Dedifferentiated amniotic fluid mesenchymal stem cell (primary cell): ENCODE measurements at regions not wholly inside any gene's neighbourhood (a gene's known extent, or its start where the extent isn't known, plus 50 kb on each side); places are given as distances from the start of the nearest gene placed in this dataset.
"Not testable (repeated sequence)": the region's sequence is repeated elsewhere in the genome, so short reads cannot be mapped to it uniquely, and the experiment has no call there.

ENCODE experiments used
- DNase-seq: peaks from one replicate; pipeline ENCODE4 v3.0.0-alpha.2; 2016; ENCODE audit errors: extremely low spot score

DNA sequence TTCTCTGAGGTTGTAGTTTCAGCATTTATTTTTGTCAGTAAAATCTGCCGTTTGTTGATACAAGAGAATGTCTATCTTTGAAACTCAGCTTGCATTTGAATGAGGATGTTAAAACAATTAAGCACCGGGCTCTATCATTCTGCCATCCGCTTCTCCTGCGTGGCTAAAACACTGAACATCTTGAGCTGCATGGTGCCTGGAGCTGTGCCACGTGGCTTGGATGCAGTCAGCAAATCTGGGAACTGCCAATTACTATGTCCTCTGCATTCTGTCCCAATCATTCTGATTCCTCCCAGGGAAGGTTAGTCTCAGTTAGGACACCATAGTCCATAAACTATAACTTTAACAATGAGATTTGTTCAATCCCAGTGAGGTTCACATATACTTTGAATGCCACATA lies 598.4 kb downstream of the FBXO15 start:
- DNase-seq = no peak

DNA sequence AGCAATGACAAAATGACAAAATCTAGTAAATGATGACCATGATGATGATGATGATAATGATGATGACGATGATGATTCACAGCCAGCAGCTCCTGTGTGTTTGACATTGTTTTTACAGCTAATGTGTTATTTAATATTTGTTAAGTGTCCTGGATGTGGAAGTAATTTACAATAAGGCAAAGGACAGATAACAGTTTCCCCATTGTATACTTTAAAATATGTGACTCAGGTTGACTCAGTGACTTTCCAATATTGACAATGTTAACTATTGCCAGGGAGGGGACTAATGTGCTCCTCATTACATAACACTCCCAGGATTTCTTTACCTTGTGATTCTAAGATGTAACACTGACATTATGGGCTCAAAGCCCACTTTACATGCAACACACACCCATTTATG lies 602.2 kb downstream of the FBXO15 start:
- DNase-seq = no peak

DNA sequence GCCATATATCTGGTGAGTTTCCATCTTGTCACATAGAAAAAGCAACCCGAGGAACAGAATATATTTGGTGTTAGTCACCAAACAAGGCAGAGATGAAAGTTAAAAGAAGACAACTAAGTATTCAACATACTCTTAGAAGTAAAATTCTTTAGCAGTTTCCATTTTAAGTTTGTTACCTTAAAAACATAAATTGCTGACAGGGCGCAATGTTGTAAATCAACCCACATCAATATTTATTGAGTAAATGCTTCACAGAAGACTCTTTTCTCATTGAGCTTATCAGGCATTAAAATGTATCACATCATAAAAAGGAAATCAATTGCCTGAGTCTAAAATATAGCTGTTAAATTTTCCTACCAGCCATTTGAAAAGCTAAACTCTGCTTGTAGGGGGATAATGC lies 603.0 kb downstream of the FBXO15 start:
- no peak for DNase-seq

DNA sequence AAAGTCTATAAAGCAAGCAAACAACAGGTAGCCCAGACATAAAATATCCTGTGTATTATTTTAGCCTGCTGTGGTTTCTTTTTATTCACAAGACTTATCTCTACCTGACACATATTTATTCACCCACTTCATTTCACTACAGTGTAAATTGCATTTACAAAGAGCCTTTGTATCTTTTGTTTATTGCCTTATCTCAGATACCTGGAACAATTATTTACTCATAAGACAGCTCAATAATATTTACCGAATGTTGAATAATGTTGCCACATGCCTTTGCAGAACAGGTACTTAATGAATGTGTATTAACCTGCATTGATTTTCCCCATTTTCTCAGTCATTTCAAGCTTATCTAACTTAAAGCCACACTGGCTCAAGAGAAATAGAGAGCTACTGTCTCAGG lies 603.6 kb downstream of the FBXO15 start:
- DNase-seq = no peak

DNA sequence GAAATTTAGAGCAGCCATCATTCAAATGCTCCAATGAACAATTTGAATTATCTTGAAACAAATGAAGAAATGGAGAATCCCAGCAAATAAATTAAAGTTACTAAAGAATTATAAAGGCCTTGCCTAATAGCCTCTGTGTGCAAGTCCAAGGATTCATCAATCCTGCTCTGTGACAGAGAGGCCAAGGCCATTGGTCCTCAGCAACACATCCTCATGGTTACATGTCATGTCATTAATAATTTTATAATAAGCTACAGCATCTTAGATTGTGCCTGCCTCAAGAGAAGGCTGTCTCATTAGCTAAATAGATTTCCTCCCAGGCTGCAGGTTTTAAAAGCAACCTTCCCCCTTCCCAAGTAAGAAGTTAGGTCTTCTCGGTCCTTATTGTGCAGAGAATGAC lies 611.6 kb downstream of the FBXO15 start:
- no peak for DNase-seq

DNA sequence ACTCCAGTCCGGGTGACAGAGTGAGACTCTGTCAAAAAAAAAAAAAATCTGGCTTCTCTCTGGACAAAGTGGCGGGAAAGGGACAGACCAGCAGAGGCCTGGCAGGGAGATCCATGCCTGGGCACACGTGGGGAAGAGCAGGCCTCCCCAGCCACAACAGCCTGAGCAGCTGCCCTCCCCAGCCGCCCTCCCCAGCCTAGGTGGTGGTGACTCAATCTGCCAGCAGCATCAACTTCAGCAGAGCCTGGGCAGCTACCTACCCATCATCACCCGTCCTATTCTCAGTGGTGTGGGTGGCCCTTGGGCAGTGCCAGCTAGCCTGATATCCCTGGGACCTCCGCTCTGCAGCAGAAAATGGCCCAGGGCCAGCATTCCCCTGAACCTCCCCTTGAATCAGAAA lies 612.4 kb downstream of the FBXO15 start:
- no peak for DNase-seq

DNA sequence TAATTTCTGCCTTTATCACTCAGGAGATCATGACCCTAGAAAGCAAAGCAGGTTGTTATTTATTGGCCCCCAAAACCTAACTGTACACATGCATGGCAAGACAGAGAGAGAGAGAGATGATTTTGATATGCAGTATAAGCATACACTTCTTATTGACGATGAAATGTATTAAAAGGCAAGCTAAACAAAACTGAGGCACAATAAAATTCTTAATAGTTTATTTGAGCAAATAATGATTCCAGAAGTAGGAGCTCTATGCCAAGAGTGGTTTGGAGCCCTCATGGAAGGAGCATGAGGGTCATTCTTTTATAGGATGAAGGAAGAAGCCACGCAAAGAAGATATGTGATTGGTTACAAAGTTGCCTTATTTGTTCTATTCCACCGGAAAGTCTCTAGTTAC lies 616.0 kb downstream of the FBXO15 start:
- DNase-seq = no peak

DNA sequence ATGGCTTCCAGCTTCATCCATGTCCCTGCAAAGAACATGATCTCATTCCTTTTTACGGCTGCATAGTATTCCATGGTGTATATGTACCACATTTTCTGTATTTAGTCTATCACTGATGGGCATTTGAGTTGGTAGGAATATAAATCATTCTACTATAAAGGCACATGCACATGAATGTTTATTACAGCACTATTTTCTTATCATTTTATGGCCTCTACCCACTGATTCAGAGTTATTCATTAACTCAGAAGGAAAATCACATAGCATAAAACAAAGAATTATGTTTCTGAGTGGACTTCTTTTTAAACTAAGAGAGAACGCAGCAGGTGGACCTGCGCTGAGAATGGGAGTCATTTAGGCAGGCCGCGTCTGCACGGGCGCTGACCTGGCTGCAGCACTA lies 619.6 kb downstream of the FBXO15 start:
- DNase-seq = no peak

DNA sequence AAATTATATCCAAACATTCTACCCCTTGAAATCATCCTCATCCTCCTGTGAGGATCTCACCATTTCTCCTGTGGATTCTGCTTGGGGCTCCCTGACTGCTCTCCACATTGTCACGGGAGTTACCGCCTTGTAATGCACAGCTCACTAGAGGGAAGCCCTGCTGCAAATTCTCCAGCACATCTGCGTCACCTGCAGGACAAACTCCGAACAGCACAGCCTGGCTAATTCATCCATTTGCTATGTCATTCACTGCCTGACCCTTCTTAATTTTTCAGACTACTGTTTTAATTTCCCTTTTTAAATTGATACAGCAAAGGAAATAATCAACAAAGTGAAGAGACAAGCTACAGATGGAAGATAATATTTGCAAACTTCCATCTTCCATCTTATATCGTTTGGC lies 627.4 kb downstream of the FBXO15 start:
- DNase-seq = no peak

DNA sequence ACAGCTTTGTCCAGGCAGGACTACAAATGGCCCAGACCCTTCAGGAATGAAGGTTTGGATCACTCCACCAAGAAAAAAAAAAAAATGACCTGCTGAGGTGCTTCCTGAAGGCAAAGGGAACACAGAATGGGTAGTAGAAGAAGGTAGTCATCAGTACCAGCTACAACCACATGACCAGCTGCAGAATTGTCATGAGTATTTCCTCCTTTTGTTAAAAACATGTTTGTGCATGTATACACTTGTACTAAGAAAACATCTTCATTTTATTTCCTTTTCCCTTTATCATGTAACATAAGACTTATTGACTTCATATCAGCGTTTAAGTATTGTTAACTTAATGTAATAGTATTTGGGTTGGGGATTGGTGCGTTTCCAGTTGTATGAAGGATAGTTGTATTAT lies 631.6 kb downstream of the FBXO15 start:
- not testable (repeated sequence) for DNase-seq

DNA sequence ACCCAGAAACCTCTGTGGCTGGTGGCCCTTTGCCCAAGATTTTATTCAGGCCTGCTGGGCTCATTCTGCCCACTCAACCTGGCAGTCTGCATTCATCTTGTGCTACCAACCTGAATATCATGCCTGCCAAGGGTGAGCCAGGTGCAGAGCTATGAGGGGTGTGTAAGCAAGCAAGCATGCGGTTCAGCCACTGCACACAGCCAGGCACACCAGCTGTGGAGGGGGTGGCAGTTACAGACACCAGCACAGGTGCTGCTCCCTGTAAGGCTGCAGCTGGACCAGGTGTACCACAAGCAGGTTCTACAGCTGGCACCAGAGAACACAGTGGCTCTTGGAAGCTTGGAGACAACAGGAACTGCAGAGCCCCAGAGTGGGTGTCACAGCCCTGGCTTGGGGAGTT lies 633.2 kb downstream of the FBXO15 start:
- no peak for DNase-seq

DNA sequence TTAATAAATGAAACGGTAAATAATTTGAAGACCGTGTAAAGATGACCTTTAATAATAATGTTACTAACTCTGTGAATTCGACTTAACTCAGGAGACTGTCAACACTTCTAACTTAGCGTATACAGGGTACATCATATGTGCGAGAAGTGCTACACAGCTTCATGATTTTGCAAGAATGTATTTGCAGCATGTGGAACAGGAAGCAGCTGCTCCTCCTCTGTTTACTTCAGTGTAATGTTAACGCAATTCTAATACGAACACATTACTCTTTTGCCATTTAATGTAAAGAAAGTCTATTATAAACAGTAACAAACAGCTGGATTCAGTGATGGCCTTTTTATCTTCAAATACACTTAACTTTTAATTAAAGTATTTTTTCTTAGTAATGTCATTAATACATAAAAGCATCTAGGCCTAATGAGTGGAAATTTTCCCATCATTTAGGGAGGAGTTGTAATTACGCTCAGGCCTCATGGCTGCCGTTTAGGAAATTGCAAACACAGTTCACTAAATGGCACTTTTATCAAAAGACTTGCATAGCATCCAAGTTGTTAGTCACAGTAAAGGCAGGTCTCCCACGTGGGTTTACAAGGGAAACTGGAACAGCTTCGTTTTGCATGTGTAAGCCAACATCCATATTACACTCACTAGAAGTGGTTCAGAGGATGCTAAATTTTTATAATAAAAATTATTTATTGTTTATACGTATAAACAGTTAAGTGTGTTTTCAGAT lies 635.7 kb downstream of the FBXO15 start:
- no peak for DNase-seq

DNA sequence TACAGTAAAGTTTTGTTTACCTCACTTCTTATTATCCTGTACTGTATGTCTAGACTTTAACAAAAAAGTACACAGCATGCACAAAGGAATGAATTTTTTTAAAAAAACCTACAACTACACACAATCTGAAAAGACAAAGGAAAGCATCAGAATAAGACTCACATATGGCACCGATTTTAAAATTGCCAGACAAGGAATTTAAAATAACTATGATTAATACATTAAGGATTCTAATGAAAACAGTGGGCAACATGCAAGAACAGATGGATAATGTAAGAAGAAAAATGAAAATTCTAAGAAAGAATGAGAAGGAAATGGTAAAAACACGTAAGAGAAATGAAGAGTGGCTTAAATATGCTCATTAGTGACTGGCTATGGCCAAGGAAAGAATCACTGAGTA lies 638.2 kb downstream of the FBXO15 start:
- no peak for DNase-seq

DNA sequence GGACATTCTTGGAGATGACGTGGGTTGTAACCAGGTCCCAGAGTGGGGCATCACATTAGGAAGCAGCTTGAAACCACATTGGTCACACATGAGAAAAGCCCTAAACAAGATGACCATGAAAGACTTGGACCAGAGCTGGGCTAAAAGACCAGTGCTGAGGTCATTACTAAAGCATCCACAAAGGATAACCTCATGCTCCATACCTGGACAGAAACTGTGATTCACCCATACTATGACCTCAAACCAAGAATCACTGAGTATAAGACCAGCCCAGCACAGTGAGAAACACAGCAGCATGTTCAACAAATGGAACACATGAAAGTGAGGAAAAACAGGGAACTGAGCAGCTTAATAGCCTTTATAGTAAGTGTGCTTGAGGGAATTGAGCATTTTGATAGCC lies 635.5 kb upstream of the NETO1 start:
- DNase-seq = no peak

DNA sequence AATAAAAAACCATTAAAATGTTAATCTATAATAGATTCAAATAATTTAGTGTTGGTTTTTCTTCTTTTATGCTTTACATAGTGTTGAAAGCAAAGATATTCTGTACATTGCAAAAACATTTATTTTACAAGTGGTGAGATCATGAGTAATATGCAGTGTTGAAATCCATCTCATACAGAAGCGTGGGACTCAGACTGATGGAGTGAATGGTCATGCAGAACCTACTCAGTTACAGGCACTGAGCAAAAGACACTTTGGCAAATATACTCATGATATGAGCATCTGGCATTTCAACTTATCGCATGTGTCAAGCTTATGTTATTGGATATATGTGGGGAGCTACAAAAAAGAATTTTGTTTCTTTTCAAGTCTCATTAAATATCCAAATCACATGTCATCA lies 620.2 kb upstream of the NETO1 start:
- no peak for DNase-seq

DNA sequence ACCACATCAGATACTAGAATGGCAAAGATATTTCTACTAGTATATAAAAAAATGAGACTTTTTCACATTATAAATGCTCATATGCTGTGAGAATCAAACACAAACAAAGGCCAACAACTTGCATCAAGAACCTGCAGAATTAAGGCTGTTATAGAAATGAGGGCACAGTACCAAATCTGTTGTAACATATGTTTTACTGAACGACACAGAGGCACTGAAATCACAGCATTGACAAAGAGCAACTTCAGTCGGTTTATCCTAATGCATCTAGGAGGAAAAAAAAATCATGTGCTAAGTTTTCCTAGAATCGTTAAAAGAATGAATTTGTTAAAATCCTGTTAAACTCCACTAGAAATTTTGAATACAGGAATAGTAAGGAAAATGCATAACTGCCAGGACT lies 617.4 kb upstream of the NETO1 start:
- DNase-seq = no peak

DNA sequence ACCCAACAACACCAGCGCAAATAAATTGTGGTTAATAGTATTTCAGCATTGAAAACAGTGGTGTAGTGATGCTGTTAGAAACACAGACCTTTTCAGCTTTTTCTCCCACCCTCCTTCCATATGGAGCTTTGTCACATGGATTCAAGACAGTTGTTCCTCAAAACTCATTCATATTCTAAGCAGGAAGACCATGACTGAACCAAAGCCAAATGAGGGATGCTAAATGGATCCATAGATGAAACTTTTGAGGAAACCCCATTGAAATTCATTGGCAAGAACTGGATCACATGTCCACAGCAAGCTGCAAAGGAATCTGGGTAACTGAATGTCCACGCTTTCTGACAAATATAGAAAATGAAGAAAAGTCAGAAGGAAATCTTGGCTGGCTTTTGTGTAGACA lies 615.1 kb upstream of the NETO1 start:
- DNase-seq = no peak

DNA sequence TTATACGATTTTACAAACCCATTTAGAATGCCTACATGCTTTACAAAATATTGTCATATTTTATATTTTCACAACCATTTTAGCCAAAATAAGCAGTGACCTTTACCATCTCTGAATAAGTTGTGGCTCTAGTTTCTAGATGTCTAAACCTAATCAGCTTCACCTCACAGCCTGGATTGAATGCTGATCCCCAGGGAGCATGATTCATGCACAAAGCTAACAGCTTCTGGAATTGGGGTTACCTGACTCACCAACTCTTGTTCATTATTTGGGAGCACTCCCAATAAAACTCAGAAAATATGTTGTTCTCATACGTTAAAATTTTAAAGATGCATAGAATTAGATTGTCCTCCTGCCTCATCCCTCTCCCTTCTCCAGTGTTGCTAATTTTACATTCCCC lies 611.7 kb upstream of the NETO1 start:
- no peak for DNase-seq

DNA sequence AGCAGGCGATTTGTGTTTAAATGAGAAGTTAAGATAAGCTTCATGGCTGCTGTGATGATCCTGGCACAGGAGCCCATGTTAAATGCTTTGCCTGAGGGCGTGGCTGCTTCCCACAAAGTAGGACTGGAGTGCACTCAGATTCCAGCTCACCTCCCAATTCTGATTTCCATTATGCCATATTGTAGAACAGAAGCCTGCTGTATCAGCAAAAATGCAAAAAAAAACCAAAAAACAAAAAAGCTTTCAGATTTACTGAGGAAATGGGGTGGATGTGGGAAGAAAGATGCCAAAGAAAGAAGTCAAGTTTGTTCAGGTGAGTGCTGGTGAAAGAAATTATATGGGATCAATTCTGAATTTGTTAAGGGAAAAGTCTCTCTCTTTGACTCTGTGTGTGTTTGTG lies 610.4 kb upstream of the NETO1 start:
- DNase-seq = no peak

DNA sequence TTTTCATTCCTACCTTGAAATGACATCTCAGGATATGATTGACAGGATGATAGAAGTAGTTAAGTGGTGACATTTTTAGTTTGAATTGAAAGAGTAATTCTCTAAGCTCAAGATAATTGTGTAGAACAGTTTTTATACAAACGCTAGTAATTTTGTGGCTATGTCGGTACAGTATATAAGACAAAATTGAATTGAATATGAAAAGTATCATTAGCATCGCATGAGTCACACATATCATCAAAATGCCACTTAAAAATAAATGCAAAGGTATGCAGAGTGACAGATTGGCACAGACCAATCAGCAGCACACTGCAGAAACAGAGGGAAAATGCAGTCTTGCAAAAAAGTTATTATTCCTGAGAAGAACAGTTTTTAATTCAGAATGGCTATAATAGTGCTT lies 608.2 kb upstream of the NETO1 start:
- DNase-seq = no peak

DNA sequence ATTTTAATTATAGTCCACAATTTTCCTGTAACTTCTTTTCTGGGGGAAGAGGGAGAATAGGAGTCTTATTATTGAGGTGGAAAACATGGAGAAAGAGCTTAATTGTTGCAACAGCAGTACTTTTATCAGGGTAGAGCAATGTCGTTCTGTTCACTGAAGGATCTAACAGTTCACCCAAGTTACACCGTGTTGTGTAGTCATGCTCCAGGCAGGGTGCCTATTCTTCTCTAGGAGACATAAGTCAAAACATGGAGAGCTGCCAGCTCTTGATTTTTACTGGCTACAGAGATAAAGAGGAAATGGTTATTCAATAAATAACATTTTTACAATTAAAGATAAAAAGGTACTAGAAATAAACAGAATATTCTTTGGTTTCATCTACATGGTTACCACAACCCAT lies 594.3 kb upstream of the NETO1 start:
- DNase-seq = peak; percentile 26

DNA sequence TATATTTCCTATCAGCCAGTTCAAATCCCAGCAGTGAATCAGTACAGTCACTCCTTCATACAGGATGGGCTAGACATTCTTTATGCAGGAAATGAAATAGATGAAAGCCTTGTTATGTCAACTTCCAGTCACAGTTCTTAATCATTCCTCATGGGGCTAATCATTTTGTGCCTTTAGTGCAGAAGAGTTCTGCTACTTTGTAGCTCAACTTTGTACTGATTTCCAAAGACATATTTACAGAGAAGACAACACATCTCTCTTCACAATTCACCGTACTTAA lies 593.9 kb upstream of the NETO1 start:
- no peak for DNase-seq

DNA sequence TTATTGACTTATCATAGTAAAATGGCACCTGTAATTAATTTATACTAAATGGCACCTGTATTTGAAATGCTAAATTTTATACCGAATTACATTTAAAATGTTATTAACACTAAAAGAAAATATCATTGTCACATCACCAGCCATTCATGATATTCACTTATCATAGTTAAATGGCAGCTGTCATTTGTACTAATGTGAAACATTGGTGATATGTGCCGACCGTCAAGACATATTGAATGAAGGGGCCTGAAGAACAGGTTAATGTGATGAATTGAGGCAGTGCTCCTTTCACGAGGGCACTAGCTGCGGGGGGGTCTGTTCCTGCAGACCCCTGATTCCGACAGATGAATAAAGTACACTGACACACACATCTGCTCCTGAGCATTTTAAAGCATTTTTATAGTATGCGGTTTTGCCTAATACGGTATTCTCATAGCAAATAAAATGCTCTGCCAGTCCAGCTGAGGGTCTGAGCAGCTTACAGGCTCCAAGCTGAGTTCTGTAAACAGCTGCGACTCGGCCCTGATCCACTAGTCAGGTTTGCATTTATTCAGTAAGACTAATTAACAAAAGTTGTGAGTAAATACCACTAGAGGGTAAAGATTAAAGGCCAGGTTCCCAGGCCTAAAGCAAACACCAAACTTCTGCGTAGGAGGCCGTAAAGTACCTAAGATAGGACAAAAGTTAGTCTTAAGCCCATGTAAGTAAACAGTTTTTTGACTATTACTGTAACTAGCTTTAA lies 593.4 kb upstream of the NETO1 start:
- DNase-seq = no peak
